SKM-1 treated with dmso at 0.1 percent for 144 hours (cell line): ENCODE measurements at regions not wholly inside any gene's neighbourhood (a gene's known extent, or its start where the extent isn't known, plus 50 kb on each side); places are given as distances from the start of the nearest gene placed in this dataset.
A peak's percentile ranks its signal among the peaks of the same experiment; 100 is the strongest.

Experiments
- DNase-seq: peaks from one replicate; lab custom pipeline; 2025; ENCODE audit not compliant: unreplicated experiment; lab: John Stamatoyannopoulos, UW

GRCh38 chr13:50309882-50310594, 294.8 kb downstream of the KCNRG start:
- no peak for DNase-seq

GRCh38 chr13:50310734-50311133, 295.5 kb downstream of the KCNRG start:
- no peak for DNase-seq

DNA sequence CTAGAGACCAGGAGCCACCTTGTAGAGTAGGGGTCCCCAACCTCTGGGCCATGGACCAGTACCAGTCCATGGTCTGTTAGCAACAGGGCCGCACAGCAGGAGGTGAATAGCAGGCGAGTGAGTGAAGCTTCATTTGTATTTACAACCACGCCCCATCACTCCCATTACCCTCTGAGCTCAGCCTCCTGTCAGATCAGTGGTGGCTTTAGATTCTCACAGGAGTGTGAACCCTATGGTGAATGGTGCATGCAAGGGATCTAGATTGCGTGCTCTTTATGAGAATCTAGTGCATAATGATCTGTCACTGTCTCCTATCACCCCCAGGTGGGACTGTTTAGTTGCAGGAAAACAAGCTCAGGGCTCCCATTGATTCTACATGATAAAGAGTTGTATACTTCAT, 303.6 kb downstream of the KCNRG start:
- DNase-seq = no peak

DNA sequence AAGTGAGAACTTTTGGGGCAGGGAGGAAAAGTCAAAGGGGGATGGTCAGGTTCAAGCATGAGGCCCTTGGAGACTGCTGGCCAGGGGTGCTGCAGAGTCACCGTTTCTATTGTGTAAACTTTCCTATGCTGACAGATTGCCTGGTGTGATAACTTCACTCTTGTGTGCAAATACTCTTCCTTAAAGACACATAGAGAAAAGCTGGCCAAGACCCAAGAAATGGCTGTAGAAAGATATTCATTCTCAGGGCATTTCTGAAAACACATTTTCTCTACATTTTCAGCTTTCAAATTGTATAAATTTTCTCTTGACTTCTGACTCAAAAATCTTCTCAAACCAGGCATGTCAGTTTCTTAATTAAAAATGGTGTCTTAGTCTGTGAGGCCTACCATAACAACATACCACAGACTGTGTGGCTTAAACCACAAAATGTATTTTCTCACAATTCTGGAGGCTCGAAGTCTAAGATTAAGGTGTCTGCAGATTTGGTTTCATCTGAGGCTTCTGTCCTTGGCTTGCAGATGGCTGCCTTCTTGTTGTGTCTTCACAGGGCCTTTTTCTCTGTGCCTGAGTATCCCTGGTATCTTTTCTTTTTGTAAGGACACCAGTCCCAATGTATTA, 304.5 kb downstream of the KCNRG start:
- peak; percentile 48 for DNase-seq

GRCh38 chr13:50320271-50320862, 305.1 kb downstream of the KCNRG start:
- DNase-seq = no peak

GRCh38 chr13:50322006-50322405, 306.8 kb downstream of the KCNRG start:
- DNase-seq = peak; percentile 31

DNA sequence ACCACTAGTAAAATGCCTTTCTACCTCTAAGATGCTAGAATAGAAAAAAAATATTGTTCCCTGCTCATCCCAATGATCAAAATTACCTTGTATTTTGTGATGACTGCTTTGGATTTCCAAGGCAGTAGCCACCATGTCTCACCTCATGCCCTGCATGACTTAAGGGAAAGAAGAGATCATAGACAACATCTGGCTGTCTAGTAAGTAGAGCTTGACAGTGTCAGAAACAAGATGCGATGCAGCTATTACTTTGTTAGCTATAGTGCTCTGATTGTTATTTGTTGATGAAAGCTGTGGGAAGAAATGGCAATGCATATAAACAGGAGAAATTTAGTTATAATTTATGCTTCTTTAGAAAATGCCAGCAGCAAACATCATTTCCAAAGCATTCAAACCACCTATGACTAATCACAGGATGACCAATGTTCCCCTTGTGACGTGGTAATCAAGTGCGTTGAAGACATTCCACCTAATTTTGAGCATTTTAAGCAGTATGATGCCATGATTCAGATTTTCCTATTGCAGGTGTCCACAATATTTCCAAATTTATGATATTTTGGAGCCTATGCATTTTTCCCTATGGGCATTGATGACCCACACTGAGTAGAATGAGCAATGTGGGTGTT, 308.3 kb downstream of the KCNRG start:
- no peak for DNase-seq

- DNase-seq = no peak
Measured at GRCh38 chr13:50326271-50326670, 311.0 kb downstream of the KCNRG start.

DNA sequence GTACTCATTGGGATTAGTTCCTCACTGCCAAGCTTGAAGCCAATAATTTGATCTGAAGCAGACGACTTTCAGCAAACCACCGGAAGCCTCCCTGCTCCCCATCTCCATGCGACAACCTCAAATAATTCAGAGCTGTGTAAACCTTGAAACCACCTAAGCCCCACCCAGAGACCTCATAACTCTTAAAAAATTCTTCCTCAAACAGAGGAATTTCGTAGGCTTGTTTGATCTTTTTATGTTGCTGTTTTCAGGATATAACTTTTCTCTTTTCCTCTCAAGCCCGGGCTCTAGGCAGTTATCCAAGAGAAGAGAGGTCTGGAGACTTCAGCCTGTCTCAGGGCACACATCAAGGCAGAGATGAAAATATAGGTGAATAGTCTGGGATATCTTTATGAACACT, 311.6 kb downstream of the KCNRG start:
- DNase-seq = no peak

DNA sequence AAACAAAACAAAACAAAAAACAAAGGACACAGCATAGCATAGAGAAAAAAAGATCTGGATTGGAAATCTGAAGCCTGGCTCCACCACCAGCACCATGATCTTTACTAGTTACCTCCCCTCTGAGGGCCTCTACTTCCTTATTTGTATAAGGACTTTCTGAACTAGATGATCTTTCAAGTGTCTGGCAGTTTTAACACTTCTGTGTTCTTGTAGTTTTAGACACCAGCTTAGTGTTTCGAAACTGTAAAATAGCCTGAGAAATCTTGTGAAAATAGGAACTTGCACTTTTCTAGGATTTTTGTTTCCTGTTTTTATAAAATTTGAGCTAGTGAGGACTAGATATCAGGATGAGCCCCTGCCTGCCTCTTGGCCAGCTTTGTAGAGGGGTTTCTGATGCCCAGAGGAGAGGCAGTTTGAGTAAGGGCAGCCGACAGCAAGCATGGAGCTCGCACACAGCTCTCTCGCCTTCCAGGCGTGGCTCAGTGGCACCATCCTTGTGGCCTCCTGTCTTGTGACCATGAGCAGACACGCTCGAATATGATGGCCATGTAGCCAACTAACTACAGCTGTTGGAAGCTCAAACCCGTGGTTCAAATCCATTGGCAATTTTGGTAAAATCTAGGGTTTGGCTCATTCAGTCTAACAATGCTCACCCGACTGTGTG, 319.0 kb downstream of the KCNRG start:
- DNase-seq = peak; percentile 98

- no peak for DNase-seq
Measured at GRCh38 chr13:50334944-50335343, 319.7 kb downstream of the KCNRG start.

GRCh38 chr13:50339271-50339670, 324.0 kb downstream of the KCNRG start:
- no peak for DNase-seq

DNA sequence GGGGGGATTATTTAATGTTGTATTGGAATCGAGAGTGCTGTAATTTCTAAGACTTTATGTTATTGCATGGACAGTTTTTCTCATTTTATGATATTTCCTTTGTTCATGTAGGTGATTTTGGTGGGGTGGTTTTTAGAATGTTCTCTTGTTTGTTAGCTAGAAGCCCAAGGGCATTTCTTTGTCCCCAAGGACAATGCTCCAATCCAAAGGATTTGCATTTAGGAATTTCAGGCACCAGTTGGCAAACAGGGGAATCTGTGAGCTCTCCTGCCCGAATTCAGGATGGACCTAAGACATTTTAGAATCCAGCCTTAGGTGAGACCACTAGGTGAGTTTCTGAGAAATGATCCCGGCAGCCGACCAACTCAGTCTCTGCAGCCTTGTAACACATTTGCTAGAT, 324.9 kb downstream of the KCNRG start:
- DNase-seq = no peak

GRCh38 chr13:50340551-50341287, 325.5 kb downstream of the KCNRG start:
- no peak for DNase-seq

- DNase-seq = no peak
Measured at GRCh38 chr13:50341526-50341925, 326.3 kb downstream of the KCNRG start.

GRCh38 chr13:50344717-50345116, 329.5 kb downstream of the KCNRG start:
- no peak for DNase-seq

DNA sequence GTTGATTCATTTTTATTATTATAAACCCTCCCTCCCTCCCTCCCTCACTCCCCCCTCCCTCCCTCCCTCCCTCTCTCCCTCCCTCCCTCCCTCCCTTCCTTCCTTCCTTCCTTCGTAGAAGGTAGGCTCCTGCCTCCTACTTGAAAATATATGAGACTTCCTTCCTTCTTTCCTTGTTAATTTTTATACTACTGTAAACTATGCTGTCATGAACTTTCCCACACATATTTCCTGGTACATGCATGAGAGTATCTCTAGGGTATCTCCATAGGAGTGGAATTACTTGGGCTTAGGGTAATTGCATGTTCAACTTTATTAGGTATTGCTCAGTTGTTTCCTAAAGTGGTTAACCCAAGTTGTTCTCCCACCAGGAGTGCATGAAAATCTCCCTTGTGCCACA, 330.6 kb downstream of the KCNRG start:
- no peak for DNase-seq

- DNase-seq = no peak
Measured at GRCh38 chr13:50348371-50348770, 333.1 kb downstream of the KCNRG start.

- DNase-seq = no peak
Measured at GRCh38 chr13:50352720-50353480, 337.7 kb downstream of the KCNRG start.
